Adrenal gland (tissue), 9 donors: ENCODE measurements at regions not wholly inside any gene's neighbourhood (a gene's known extent, or its start where the extent isn't known, plus 50 kb on each side); places are given as distances from the start of the nearest gene placed in this dataset.

Experiments used
- DNase-seq, 7 donors: peaks; one replicate each; pipeline ENCODE4 v3.0.0-alpha.2; 2019 to 2020
- H3K27ac ChIP-seq, 5 donors: fragments of 200-600 bp; sonication (generic) in 4 of 5; 1 replicate in 3 of 5; 2 replicates in 2 of 5; pipeline versions ENCODE4 v1.5.1 to v1.8.0; 2016 to 2020; ENCODE audit warnings: mild to moderate bottlenecking in 1 of 5
- H3K27me3 ChIP-seq: fragments of 200-600 bp; 2 replicates; pipeline ENCODE4 v1.8.0; 2021
- H3K36me3 ChIP-seq, 2 donors: fragments of 200-600 bp; replicated peaks in 1 of 2; 1 replicate in 1 of 2; 2 replicates in 1 of 2; pipeline versions ENCODE4 v1.5.1 to v1.8.0; 2018 to 2022
- H3K4me1 ChIP-seq, 2 donors: fragments of 200-600 bp; replicated peaks in 1 of 2; 1 replicate in 1 of 2; 2 replicates in 1 of 2; pipeline versions ENCODE4 v1.5.1 to v1.8.0; 2018 to 2021
- H3K4me3 ChIP-seq, 4 donors: fragments of 200-600 bp; sonication (generic) in 3 of 4; one replicate each; pipeline ENCODE4 v1.5.1; 2016 to 2018
- H3K9me3 ChIP-seq, 3 donors: fragments of 200-600 bp; sonication (generic) in 1 of 3; replicated peaks in 1 of 3; 1 replicate in 2 of 3; 2 replicates in 1 of 3; pipeline versions ENCODE4 v1.5.1 to v1.8.0; 2016 to 2021
- POLR2A ChIP-seq, 2 donors: fragments of 450-650 bp; IDR thresholded peaks; one replicate each; pipeline ENCODE4 v1.6.1; 2017; ENCODE audit warnings: antibody characterized with exemption in 2 of 2, mild to moderate bottlenecking in 2 of 2, moderate library complexity in 1 of 2
- WGBS, 4 donors: extraction: QIAGEN DNeasy Blood & Tissue Kit in 2 of 4; methylation state at CpG; one replicate each; pipeline versions ENCODE4 v1.1.5 to v1.1.7; 2013 to 2017; 5-methylcytosine and 5-hydroxymethylcytosine counted together
- intact Hi-C, 2 donors: fragments of 100-400 bp; cut with DNase I; formaldehyde crosslinking; loops; one replicate each; pipeline versions ENCODE4 v1.14.1 to v1.15.0; 2022 to 2023
- TF ChIP-seq, protein P1 (sequence below), 6 experiments: fragments of 450-650 bp in 4 of 6; fragments of 200-600 bp in 2 of 6; sonication (generic) in 1 of 6; IDR thresholded peaks; 1 replicate in 5 of 6; 2 replicates in 1 of 6; pipeline versions ENCODE4 v1.5.1 to v1.8.0; 2016 to 2021; ENCODE audit warnings: antibody characterized with exemption in 6 of 6, mild to moderate bottlenecking in 2 of 6, moderate library complexity in 1 of 6
- donor health status: healthy with polysubstance abuse.
- donor health status: Bipolar disorder and iron deficiency.
- donor health status: DM: yes; HTN: yes; CAD: no.
- donor health status: DM: no; HTN: no; CAD: no.
- donor health status: DM: no; HTN: no; CAD: no.

GRCh38 chr11:37505406-37505805 lies 907.4 kb upstream of the RAG2 start:
- Histone ChIP-seq H3K4me1 (peaks cover 3 to 9% of the 10 kb centered on the region in 2 donors), H3K27ac (no peak overlapping the region), H3K27me3 (no peaks in the 10 kb centered on the region), H3K9me3 (no peaks in the 10 kb centered on the region), H3K4me3 (no peak overlapping the region), H3K36me3 (no peaks in the 10 kb centered on the region)
- TF ChIP-seq POLR2A (IDR thresholded peaks at IDR 0.05) = no peak
- TF ChIP-seq, protein P1, sequence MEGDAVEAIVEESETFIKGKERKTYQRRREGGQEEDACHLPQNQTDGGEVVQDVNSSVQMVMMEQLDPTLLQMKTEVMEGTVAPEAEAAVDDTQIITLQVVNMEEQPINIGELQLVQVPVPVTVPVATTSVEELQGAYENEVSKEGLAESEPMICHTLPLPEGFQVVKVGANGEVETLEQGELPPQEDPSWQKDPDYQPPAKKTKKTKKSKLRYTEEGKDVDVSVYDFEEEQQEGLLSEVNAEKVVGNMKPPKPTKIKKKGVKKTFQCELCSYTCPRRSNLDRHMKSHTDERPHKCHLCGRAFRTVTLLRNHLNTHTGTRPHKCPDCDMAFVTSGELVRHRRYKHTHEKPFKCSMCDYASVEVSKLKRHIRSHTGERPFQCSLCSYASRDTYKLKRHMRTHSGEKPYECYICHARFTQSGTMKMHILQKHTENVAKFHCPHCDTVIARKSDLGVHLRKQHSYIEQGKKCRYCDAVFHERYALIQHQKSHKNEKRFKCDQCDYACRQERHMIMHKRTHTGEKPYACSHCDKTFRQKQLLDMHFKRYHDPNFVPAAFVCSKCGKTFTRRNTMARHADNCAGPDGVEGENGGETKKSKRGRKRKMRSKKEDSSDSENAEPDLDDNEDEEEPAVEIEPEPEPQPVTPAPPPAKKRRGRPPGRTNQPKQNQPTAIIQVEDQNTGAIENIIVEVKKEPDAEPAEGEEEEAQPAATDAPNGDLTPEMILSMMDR (IDR thresholded peaks at IDR 0.05) = no peak
- no peak for DNase-seq
- intact Hi-C loops = no loop called here
- 88 to 94% (median 89%) methylated on average over 4 of the region's 4 CpGs for WGBS, 4 donors

GRCh38 chr11:37504921-37505320 lies 906.9 kb upstream of the RAG2 start:
- intact Hi-C loops = no loop called here

DNA sequence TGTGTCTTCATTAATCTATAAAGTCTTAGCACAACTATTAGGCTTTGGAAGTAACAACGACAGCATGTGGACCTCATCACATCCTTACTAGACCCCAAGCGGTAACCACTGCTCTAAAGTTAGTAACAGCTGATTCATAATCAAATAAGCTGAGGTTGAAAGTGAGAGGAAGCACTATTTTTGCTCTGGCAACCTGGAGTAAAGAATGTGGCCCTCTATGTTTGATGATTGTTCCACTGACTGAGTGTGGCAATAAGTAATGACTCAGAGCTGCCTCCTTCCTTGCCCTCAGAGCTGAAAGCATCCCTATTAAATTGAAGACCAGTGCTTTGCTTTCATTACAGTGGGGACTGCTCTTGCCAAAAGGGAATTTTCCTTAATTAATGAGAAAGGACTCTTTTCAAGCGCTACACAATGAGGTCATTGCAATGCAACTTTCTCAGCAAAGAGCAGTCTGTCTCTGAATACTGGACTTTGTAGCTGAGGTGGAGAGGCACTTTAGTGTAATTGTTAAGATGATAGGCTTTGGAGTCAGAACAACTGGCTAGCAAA lies 906.1 kb upstream of the RAG2 start:
- TF ChIP-seq POLR2A (IDR thresholded peaks at IDR 0.05) = no peak
- TF ChIP-seq, protein P1 (IDR thresholded peaks at IDR 0.05) = no peak
- H3K9me3 ChIP-seq = no peaks in the 10 kb centered on the region
- H3K4me1 ChIP-seq = peaks cover 3 to 9% of the 10 kb centered on the region in 2 donors
- peak in 2 of 7 donors; percentile 21 to 24 for DNase-seq
- no peaks in the 10 kb centered on the region for H3K36me3 ChIP-seq
- no peaks in the 10 kb centered on the region for H3K27me3 ChIP-seq
- 57 to 74% (median 71%) methylated on average over 3 of the region's 3 CpGs for WGBS, 4 donors
- H3K4me3 ChIP-seq = no peak overlapping the region
- H3K27ac ChIP-seq = peak overlapping the region in 1 of 5 donors; percentile 49
- intact Hi-C loops = no loop called here

More at GRCh38 chr11:37504921-37505320, 906.9 kb upstream of the RAG2 start:
- Histone ChIP-seq H3K36me3 (no peaks in the 10 kb centered on the region), H3K4me1 (peaks cover 3 to 9% of the 10 kb centered on the region in 2 donors), H3K4me3 (no peak overlapping the region), H3K27me3 (no peaks in the 10 kb centered on the region), H3K9me3 (no peaks in the 10 kb centered on the region), H3K27ac (no peak overlapping the region)
- no peak for DNase-seq
- TF ChIP-seq POLR2A (IDR thresholded peaks at IDR 0.05) = no peak
- TF ChIP-seq, protein P1 (IDR thresholded peaks at IDR 0.05) = no peak
- WGBS, 4 donors = 37 to 52% (median 44%) methylated on average over 3 of the region's 3 CpGs

- Histone ChIP-seq H3K4me3 (no peak overlapping the region), H3K4me1 (peaks cover 3 to 9% of the 10 kb centered on the region in 2 donors), H3K36me3 (no peaks in the 10 kb centered on the region), H3K27ac (no peak overlapping the region), H3K9me3 (no peaks in the 10 kb centered on the region), H3K27me3 (no peaks in the 10 kb centered on the region)
- WGBS, 4 donors = 85 to 91% (median 89%) methylated on average over 2 of the region's 2 CpGs
- intact Hi-C loops = no loop called here
- TF ChIP-seq, protein P1 (IDR thresholded peaks at IDR 0.05) = no peak
- no peak for TF ChIP-seq POLR2A (IDR thresholded peaks at IDR 0.05)
- DNase-seq = no peak
These were observed 905.5 kb upstream of the RAG2 start for GRCh38 chr11:37503411-37504059.
